DND-41 (cell line): ENCODE measurements at regions not wholly inside any gene's neighbourhood (a gene's known extent, or its start where the extent isn't known, plus 50 kb on each side); places are given as distances from the start of the nearest gene placed in this dataset.

Experiments used
- ATAC-seq: fragments of 200-7000 bp; cut with Tn5 transposase; 3 replicates; pipeline ENCODE4 v1.9.1; 2021; ENCODE audit warnings: low read depth; ENCODE audit not compliant: insufficient read depth
- DNase-seq: peaks from one replicate; pipeline ENCODE4 v3.0.0-alpha.2; 2020
- H2AFZ ChIP-seq: 2 replicates; pipeline ENCODE4 v1.6.0; 2012; ENCODE audit warnings: low read depth, low read length
- H3K27ac ChIP-seq: 2 replicates; pipeline ENCODE4 v1.5.1; 2012; ENCODE audit warnings: low read length, inconsistent platforms
- H3K27me3 ChIP-seq: fragments of 200-600 bp; sonication (generic); 2 replicates; pipeline ENCODE4 v1.6.0; 2012; ENCODE audit warnings: low read length, mild to moderate bottlenecking, inconsistent platforms; ENCODE audit not compliant: insufficient read depth, poor library complexity
- H3K36me3 ChIP-seq: 2 replicates; pipeline ENCODE4 v1.5.1; 2012; ENCODE audit warnings: low read length, inconsistent platforms; ENCODE audit not compliant: insufficient read depth
- H3K4me1 ChIP-seq: 2 replicates; pipeline ENCODE4 v1.5.1; 2012; ENCODE audit warnings: mild to moderate bottlenecking, low read length; ENCODE audit not compliant: insufficient read depth
- H3K4me2 ChIP-seq: 2 replicates; pipeline ENCODE4 v1.6.0; 2012; ENCODE audit warnings: mild to moderate bottlenecking, moderate library complexity, low read length, inconsistent platforms; ENCODE audit not compliant: insufficient read depth
- H3K4me3 ChIP-seq, 2 experiments: fragments of 200-600 bp in 1 of 2; shearing (Covaris generic) in 1 of 2; 2 replicates each; pipeline ENCODE4 v1.5.1; 2012 to 2016; ENCODE audit warnings: inconsistent platforms in 2 of 2, low read length in 2 of 2, mild to moderate bottlenecking in 2 of 2, low read depth in 1 of 2, moderate library complexity in 1 of 2
- H3K79me2 ChIP-seq: 2 replicates; pipeline ENCODE4 v1.6.0; 2012; ENCODE audit warnings: low read length, inconsistent platforms; ENCODE audit not compliant: insufficient read depth
- H3K9ac ChIP-seq: 2 replicates; pipeline ENCODE4 v1.6.0; 2012; ENCODE audit warnings: low read depth, mild to moderate bottlenecking, inconsistent platforms, low read length, moderate library complexity
- H3K9me3 ChIP-seq: 2 replicates; pipeline ENCODE4 v1.5.1; 2012; ENCODE audit warnings: low read length, moderate library complexity, mild to moderate bottlenecking, inconsistent platforms; ENCODE audit not compliant: insufficient read depth, severe bottlenecking
- H4K20me1 ChIP-seq: 2 replicates; pipeline ENCODE4 v1.6.0; 2012; ENCODE audit warnings: low read length; ENCODE audit not compliant: insufficient read depth
- CTCF ChIP-seq: IDR thresholded peaks from 2 replicates; pipeline ENCODE4 v1.5.1; 2012; ENCODE audit warnings: borderline replicate concordance, low read length, moderate library complexity, mild to moderate bottlenecking; ENCODE audit not compliant: poor library complexity, severe bottlenecking; ENCODE audit errors: extremely low read depth
- EZH2 ChIP-seq: IDR thresholded peaks from 3 replicates; pipeline ENCODE4 v1.6.1; 2012; ENCODE audit warnings: borderline replicate concordance, low read depth, mild to moderate bottlenecking, moderate library complexity, low read length, inconsistent platforms; ENCODE audit not compliant: severe bottlenecking

DNA sequence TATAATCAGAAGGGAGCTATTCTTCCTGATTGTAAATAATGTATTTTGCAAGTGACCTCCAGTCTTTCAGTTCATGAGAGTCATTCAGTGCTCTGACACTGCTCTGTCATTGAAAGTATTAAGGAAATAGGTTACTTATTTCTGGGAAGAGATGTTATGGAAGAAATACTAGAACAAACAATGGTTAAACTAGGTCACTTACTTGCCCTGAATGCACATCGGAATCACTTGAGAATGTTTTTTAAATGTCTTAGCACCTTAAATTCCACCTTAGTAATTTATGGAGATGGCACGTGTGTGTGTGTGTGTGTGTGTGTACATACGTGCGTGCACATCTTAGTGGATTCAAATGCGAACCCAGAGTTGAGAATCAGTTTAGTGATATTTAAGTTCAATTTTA lies 126.6 kb upstream of the KCNH7 start:
- no peaks in the 10 kb centered on the region for H4K20me1 ChIP-seq
- no peak for DNase-seq
- H2AFZ ChIP-seq: no peak overlapping the region
- H3K27ac ChIP-seq: no peak overlapping the region
- no peaks in the 10 kb centered on the region for H3K9me3 ChIP-seq
- H3K36me3 ChIP-seq: no peaks in the 10 kb centered on the region
- H3K9ac ChIP-seq: no peak overlapping the region
- no peaks in the 10 kb centered on the region for H3K27me3 ChIP-seq
- no peak overlapping the region for H3K4me2 ChIP-seq
- TF ChIP-seq EZH2 (no peak), CTCF (no peak)
- H3K4me1 ChIP-seq: no peaks in the 10 kb centered on the region
- no peak for ATAC-seq
- H3K79me2 ChIP-seq: no peaks in the 10 kb centered on the region
- H3K4me3 ChIP-seq: no peak overlapping the region

- no peak overlapping the region for H3K27ac ChIP-seq
- TF ChIP-seq CTCF: no peak
- TF ChIP-seq EZH2: no peak
- DNase-seq: no peak
- no peaks in the 10 kb centered on the region for H3K36me3 ChIP-seq
- no peak overlapping the region for H3K4me2 ChIP-seq
- H3K4me1 ChIP-seq: no peaks in the 10 kb centered on the region
- no peak overlapping the region for H3K4me3 ChIP-seq
- H3K79me2 ChIP-seq: no peaks in the 10 kb centered on the region
- H2AFZ ChIP-seq: no peak overlapping the region
- no peak for ATAC-seq
- no peaks in the 10 kb centered on the region for H3K9me3 ChIP-seq
- no peak overlapping the region for H3K9ac ChIP-seq
- H4K20me1 ChIP-seq: no peaks in the 10 kb centered on the region
- H3K27me3 ChIP-seq: no peaks in the 10 kb centered on the region
Measured at GRCh38 chr2:162964513-162964912, 125.9 kb upstream of the KCNH7 start.

DNA sequence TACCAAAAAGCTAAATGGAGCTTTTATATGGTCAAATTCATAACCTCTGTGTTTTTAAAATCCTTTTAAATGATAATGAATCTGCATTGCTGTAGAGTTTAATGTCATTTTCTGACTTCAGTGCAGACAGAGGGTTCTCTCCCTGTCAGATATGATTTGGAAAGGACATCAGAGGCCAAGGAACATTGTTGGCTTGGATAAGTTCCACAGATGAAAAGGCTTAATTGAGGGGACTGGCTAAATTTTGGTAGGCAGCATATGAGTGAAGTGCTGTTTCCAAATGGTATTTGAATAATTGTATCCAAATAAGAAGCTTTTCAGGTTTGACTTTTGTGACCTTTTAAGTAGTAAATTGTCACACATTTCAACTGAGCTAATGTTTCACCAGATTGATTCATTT lies 124.6 kb upstream of the KCNH7 start:
- H4K20me1 ChIP-seq: no peaks in the 10 kb centered on the region
- ATAC-seq (no peak), DNase-seq (no peak)
- H3K27ac ChIP-seq: no peak overlapping the region
- H3K4me3 ChIP-seq: no peak overlapping the region
- no peak for TF ChIP-seq CTCF
- TF ChIP-seq EZH2: no peak
- H3K27me3 ChIP-seq: no peaks in the 10 kb centered on the region
- H3K4me2 ChIP-seq: no peak overlapping the region
- no peaks in the 10 kb centered on the region for H3K9me3 ChIP-seq
- H3K9ac ChIP-seq: no peak overlapping the region
- no peaks in the 10 kb centered on the region for H3K4me1 ChIP-seq
- H3K79me2 ChIP-seq: no peaks in the 10 kb centered on the region
- no peaks in the 10 kb centered on the region for H3K36me3 ChIP-seq
- H2AFZ ChIP-seq: no peak overlapping the region

DNA sequence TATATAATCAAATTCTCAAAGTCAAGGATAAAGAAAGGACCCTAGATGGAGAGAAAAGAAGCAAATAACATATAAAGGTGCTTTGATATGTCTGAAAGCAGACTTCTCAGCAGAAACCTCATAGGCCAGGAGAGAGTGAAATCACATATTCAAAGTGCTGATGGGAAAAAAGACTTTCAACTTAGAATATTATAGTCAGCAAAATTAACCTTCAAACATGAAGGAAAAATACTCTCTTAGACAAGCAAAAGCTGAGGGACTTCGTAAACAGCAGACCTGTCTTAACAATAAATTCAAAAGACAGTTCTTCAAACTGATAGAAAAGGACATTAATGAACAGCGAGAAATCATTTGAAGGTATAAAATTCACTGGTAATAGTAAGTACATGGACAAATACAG lies 107.2 kb upstream of the KCNH7 start:
- no peaks in the 10 kb centered on the region for H3K27me3 ChIP-seq
- TF ChIP-seq CTCF (no peak), EZH2 (no peak)
- H2AFZ ChIP-seq: no peak overlapping the region
- H3K9ac ChIP-seq: no peak overlapping the region
- no peak overlapping the region for H3K4me3 ChIP-seq
- no peaks in the 10 kb centered on the region for H3K4me1 ChIP-seq
- no peaks in the 10 kb centered on the region for H3K9me3 ChIP-seq
- no peaks in the 10 kb centered on the region for H4K20me1 ChIP-seq
- H3K4me2 ChIP-seq: no peak overlapping the region
- DNase-seq (no peak), ATAC-seq (no peak)
- no peak overlapping the region for H3K27ac ChIP-seq
- no peaks in the 10 kb centered on the region for H3K36me3 ChIP-seq
- no peaks in the 10 kb centered on the region for H3K79me2 ChIP-seq
